Right ventricle myocardium inferior (tissue), 1 donor: ENCODE measurements at regions not wholly inside any gene's neighbourhood (a gene's known extent, or its start where the extent isn't known, plus 50 kb on each side); places are given as distances from the start of the nearest gene placed in this dataset.

Experiments used
- ATAC-seq: fragments of 200-7000 bp; cut with Tn5 transposase; one replicate; pipeline ENCODE4 v1.9.1; 2020; ENCODE audit warnings: mild to moderate bottlenecking, moderate library complexity
- DNase-seq: peaks from one replicate; pipeline ENCODE4 v3.0.0; 2021; ENCODE audit errors: missing footprints
- intact Hi-C: fragments of 100-400 bp; cut with DNase I; formaldehyde crosslinking; loops from one replicate; pipeline ENCODE4 v1.11.0; 2022
- donor health status: DM: no; HTN: yes; CAD: no; lungs with severe emphysema.

DNA sequence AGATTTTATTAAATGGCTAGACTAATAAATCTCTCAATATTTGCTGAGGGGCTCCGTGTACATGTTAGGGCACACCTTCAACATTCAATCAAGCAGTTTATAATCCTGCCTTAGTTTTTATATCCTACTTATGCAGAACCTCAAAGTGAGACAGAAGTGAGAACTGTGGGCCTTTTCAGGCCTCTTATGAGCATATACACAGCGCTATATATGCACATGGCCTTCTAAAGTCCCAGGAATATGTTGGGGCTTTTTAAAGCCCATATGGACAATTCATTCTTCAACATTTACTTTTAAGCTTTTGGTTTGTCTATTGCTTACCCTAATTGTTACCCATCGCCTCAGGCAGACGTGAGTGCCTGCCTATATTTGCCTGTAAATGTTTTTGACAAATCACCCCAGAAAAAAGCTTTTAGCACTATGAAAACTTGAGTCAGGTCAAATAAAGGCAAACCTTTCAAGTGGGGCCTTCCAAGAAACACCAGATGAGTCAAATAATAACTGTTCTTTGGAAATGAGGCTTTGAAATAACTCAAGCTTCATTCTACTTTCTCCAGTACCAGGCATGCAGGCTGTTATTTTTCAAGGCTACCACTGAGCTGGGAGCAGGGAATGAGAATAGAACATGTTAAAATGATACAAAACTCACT lies 58.2 kb downstream of the ESM1 start:
- ATAC-seq (no peak), DNase-seq (no peak)
- intact Hi-C loops = no loop called here

- ATAC-seq (no peak), DNase-seq (no peak)
- intact Hi-C loops = no loop called here
Measured at GRCh38 chr5:54924487-54924886, 60.9 kb downstream of the ESM1 start.

DNA sequence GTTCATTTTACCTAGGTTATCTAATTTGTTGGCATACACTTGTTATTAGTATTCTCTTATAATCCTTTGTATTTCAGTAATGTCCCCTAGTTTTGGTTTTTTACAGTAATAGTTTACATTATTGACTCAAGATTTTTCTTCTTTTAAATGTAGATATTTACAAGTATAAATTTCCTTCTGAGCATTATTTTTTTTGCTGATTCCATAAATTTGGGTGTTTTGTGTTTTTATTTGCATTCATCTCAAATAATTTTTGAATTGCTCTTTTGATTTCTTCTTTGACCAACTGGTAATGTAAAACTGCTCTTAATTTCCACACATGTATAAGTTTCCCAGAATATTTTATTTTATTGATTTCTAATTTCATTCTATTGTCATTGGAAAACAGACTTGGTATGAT lies 68.1 kb downstream of the ESM1 start:
- DNase-seq (no peak), ATAC-seq (no peak)
- intact Hi-C loops = no loop called here

DNA sequence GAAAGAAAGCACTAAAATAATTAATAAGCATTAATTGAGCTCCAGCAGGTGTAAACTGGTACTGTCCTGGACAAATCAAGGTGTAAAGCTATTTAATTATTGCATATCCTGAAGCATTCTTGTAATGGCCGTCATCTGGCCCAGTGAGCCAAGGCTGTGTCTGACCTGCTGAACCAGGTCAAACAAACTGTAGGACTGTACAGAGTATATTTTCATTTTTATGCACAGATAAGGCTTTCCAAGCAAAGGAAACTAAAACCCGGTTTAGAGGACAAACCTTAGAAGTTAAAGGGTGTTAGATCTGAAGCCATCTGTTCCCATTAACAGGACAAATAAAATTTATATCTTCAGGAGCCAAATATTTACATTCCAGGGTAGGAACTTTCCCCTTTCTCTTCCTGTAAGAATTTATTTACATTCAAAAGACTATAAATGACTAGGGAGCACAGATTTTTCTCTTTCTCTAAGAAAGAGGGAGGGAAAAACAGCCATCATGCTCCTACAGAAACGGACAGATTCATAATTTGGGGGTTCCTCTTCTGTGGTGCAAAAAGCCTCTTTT lies 69.8 kb downstream of the ESM1 start:
- DNase-seq (no peak), ATAC-seq (no peak)
- intact Hi-C loops = no loop called here

DNA sequence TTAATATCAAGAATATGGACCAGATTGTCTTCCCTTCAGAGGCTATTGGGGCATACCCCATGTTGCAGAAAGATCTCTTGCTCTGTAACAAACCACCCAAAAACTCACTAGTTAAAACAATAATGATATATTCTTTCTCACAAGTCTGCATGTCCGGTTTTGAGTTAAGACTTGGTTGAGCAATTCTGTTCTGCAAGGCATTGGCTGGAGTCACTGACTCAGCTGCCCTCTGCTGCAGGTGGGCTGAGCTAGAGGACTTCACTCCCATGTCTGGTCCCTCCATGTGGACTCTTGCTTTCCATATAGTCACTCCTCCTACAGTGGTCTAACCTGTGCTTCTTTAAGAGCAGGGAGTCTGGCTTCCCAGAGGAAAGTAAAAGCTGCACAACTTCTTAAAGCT lies 73.4 kb downstream of the ESM1 start:
- DNase-seq = no peak
- ATAC-seq = no peak
- intact Hi-C loops = no loop called here

GRCh38 chr5:54909911-54910870 lies 75.2 kb downstream of the ESM1 start:
- DNase-seq = no peak
- intact Hi-C loops = loop anchor here (5.0 kb wide), 1 partner anchor 237 kb away; no protein-coding TSS in a partner anchor
- ATAC-seq = no peak

DNA sequence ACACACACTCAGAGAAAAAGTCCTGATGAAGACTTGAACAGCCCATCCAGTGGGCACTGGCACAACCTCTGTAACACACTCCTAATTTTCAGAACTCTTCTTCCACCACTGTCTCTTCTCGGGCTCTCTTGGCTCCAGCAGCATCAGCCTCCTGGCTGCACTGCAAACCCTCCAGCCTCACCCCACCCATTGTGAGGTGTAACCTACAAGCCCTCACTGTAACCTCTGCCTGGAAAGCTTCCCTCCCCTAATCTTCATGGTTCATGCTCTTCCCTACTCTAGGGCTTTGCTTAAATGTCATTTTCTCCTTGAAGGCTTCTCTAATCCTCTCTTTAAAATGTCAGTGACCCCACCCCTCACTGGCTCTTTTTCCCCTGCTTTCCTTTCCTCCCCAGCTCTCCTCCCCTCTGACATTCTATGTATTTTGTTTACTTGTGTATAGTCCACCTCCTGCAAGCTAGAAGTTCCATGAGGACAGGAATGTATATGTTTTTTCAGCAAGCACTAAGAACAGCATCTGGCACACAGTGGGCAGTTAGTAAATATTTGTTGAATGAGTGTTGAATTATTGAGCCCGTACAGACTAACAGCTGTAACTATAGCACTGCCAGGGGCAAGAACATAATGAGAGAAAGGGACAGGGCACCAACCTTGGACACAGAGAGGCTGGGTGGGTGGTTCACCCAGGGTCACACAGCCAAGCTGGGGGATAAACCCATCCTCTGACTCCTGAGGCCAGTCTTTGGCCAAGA lies 76.4 kb downstream of the ESM1 start:
- intact Hi-C loops = loop anchor here (5.0 kb wide), 1 partner anchor 238 kb away; no protein-coding TSS in a partner anchor
- DNase-seq (no peak), ATAC-seq (no peak)

DNA sequence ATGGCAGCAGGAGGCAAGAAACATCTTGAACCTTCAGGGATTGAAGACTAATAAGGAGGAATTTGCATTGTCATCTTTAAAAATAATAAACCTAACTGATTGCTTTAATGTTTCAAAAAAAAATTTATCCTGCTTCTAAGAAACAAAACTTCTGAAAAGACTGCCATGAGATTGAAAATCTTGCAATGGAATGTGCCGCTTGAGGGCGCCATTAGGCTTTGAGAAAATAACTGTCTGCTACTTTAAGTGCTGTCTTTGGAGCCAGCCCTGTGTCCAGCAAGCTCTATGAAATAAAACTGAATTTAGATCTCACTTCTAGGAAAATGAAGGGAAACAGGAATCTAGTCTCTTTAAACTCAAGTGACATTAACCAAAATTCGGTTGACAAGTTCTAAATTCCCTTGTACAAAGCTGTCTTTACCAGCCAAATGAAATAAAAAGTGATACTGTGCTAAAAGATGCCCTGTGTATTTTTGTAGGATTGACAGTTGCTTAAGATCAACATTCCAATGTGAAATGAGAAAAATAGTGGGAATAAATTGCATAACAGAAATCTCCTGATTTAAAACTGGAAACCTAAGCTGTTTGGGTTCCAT lies 79.4 kb downstream of the ESM1 start:
- ATAC-seq (no peak), DNase-seq (no peak)
- intact Hi-C loops = loop anchor here (5.0 kb wide), 1 partner anchor 241 kb away; no protein-coding TSS in a partner anchor

DNA sequence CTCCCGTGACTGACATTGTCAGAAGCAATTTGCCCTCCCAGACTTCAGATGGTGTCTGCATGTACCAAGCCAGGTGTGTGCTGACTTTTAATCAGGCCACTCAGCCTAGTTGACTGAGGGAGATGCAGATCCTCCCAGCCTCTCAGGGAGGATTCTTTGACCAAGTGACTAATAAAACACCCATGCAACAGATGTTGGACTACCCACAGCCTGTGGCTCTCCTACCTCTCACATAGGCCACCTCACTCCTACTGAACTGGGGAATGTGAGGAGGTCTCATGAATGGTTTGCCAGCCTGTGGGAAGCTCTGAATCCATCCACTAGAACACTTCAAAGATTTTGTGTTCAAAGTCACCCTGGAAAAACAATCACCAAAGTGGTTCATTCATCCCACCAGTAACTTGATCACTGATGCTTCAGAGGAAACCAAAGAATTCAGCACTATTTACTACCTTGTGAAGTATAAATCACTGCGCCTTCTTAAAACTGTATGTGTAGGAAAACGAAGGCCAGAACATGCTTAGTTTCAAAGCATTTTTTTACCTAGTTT lies 80.1 kb downstream of the ESM1 start:
- ATAC-seq (no peak), DNase-seq (no peak)
- intact Hi-C loops = loop anchor here (5.0 kb wide), 1 partner anchor 242 kb away; no protein-coding TSS in a partner anchor

GRCh38 chr5:54904425-54904824 lies 81.0 kb downstream of the ESM1 start:
- DNase-seq (no peak), ATAC-seq (no peak)
- intact Hi-C loops = no loop called here

DNA sequence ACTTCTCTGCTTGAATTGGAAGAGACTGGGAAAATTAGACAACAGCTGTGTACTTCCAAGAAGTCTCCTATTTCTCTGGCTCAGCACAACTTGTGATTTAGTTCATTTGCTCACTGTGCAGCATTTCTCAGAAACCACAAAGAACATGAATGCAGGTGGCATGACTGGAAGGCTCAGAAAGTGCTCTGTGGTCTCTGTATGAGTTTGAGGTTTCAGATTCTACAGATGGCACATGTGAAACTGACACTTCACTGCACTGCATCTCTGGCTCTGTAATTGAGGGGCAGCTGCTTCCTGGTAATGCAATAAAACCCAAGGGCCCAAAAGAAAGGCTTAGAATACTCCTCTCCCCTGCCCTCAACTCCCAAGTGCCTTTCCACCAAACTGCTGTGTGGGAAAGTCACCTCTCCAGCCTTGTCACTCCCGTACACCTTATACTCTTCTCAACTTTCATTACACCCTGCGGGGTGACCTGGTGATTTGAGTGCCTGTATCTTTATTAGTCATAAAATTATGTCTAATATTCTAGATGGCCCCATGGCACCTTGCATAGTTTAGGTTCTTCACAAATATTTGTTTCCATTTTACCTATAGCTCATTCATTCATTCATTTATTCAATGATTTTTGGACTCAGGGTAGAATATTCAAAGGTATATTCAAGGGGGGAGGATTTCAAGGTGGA lies 82.5 kb downstream of the ESM1 start:
- intact Hi-C loops = no loop called here
- DNase-seq (no peak), ATAC-seq (no peak)

- intact Hi-C loops = no loop called here
- peak; percentile 51 for ATAC-seq
- DNase-seq = no peak
Measured at GRCh38 chr5:54900984-54901725, 84.2 kb downstream of the ESM1 start.

- intact Hi-C loops = no loop called here
- DNase-seq (no peak), ATAC-seq (no peak)
Measured at GRCh38 chr5:54897001-54897400, 88.4 kb downstream of the ESM1 start.

DNA sequence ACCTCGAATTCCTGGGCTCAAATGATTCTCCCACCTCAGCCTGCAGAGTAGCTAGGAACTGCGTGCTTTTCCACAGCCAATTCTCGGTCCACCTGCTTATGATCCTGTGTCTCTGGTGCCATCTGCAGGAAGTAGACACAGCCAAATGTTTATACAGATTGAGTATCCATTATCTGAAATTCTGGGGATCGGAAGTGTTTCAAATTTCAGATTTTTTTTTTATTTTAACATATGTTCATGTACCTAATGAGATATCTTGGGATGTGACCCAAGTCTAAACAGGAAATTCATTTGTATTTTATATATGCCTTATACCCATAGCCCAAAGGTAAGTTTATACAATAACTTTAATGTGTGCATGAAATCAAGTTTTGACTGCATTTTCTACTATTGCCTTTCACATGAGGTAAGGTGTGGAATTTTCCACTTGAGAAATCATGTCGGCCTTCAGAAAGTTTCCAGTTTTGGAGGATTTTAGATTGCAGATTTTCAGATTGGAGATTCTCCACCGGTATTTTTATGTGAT lies 89.5 kb downstream of the ESM1 start:
- DNase-seq = no peak
- peak; percentile 65 for ATAC-seq

GRCh38 chr5:54894957-54895815 lies 90.2 kb downstream of the ESM1 start:
- no peak for ATAC-seq
- intact Hi-C loops = no loop called here
- no peak for DNase-seq

More for the DNA sequence above, 89.5 kb downstream of the ESM1 start:
- intact Hi-C loops = no loop called here

DNA sequence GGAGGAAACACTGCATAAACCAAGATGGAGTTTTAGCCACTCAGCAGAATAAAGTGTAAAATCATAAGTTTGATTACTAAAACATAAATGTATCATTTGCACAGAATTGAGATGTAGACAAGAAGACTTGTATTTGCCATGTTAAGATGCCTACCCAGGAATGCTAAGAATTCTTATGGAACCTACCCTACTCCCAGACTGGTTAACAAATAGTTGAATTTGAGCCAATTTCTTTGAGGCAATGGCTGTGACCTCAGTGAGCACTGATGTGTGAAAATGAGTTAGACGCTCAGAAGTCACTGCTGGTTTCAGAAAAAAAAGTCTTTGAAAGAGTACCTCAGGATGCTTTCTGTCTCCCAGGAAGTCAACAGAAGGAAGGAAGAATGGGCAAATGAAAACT lies 95.6 kb downstream of the ESM1 start:
- intact Hi-C loops = no loop called here
- DNase-seq (no peak), ATAC-seq (no peak)
